Caki2 (cell line): ENCODE measurements at regions not wholly inside any gene's neighbourhood (a gene's known extent, or its start where the extent isn't known, plus 50 kb on each side); places are given as distances from the start of the nearest gene placed in this dataset.

ENCODE experiments used
- DNase-seq: peaks from one replicate; pipeline ENCODE4 v3.0.0-alpha.2; 2015; ENCODE audit warnings: low read depth
- in situ Hi-C: cut with HindIII; loops from 2 replicates; pipeline ENCODE4 v1.10.0; 2016; ENCODE audit warnings: low sequenced_read_pairs, low pct_unique_long_range_greater_than_20kb, mixed read lengths

- no peak for DNase-seq
- in situ Hi-C loops = no loop called here
Observed at GRCh38 chr6:3609388-3609787, 142.1 kb downstream of the PXDC1 start.

DNA sequence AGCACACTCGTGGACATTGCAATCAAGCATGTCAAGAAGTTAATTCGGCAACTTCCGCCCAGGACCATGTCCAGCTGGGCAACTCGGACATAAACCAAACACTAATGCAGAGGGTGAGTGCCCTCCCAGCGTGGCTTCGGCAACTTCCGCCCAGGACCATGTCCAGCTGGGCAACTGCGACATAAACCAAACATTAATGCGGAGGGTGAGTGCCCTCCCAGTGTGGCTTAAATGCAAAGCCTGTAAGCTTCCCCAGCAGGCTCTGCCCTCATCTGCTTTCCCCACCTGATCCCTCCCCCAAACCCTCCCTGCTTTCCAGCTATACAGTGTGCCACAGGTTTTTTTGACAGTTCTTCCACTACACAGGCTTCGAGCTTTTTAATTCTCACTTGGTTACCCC is 143.4 kb downstream of the PXDC1 start:
- in situ Hi-C loops = no loop called here
- no peak for DNase-seq

DNA sequence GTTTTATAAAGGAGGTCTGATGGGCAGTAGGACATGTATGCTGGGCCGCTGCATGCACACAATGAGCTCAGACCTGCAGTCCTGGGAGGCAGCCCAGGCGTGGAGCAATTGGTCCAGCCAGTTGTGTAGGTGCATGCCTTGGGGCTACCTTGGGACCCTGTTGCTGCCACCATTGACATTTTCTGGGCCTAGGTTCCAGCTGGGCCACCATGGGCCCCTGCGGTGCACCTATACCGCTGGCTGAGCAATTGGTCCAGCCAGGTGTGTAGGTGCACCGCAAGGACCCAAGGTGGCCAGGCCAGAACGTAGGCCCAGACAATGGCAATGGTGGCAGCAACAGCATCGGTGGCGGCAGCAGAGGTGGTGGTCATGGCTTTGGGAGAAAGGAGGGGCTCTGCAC is 143.9 kb downstream of the PXDC1 start:
- no peak for DNase-seq
- in situ Hi-C loops = no loop called here

- no peak for DNase-seq
- in situ Hi-C loops = no loop called here
Observed at GRCh38 chr6:3607171-3607570, 144.3 kb downstream of the PXDC1 start.

GRCh38 chr6:3603340-3604130 is 146.7 kb upstream of the SLC22A23 start:
- DNase-seq = no peak
- in situ Hi-C loops = no loop called here

- DNase-seq = no peak
- in situ Hi-C loops = no loop called here
Observed at GRCh38 chr6:3601570-3601969, 144.7 kb upstream of the SLC22A23 start.

DNA sequence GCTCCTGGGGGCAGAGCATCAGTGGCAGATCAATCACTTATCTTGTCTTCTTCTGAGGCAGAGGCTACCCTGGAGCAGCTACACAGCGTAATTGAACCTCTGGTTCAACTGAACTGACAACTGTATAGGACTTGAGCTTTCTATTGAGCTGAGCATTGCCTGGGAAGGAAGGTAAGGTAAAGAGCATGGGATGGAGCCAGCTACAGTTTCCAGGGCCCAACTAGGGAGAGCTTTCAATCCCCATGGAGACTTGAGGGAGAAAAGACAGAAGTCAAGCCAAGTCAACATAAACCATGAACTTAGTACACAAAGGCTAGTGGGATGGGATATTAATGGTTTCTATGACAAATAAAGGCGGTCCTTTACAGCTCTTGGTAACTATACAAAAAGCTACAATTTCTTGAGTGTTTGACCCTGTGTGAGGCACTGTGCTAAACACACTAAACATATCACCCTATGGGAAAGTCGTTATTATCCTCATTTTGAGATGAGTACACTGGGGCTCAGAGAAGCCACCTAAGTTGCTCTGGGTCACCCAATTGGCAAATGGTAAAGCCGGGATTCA is 140.7 kb upstream of the SLC22A23 start:
- in situ Hi-C loops = no loop called here
- no peak for DNase-seq

GRCh38 chr6:3596766-3597165 is 139.9 kb upstream of the SLC22A23 start:
- in situ Hi-C loops = no loop called here
- DNase-seq = no peak

- DNase-seq = no peak
- in situ Hi-C loops = no loop called here
Observed at GRCh38 chr6:3594201-3594600, 137.4 kb upstream of the SLC22A23 start.

- no peak for DNase-seq
- in situ Hi-C loops = no loop called here
Observed at GRCh38 chr6:3593161-3593560, 136.3 kb upstream of the SLC22A23 start.

- in situ Hi-C loops = no loop called here
- peak; percentile 74 for DNase-seq
Observed at GRCh38 chr6:3592371-3592941, 135.6 kb upstream of the SLC22A23 start.

DNA sequence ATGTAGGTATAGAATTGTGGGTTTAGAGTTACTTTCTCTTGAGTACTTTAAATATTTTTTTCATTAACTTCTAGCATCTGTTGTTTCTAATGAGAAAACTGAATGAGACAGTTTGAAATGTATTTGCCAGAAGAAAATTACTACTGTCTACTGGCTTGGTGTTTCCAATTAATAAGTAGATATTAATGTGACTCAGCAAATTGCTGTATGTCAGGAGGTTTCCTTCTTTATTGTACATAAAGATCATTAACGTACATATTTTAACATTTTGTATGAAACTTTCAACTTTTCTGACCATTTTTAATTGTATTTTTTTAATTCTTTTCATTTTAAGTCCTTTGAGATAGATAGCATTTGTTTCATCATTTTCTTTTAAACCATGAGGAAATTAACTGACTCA is 135.1 kb upstream of the SLC22A23 start:
- in situ Hi-C loops = no loop called here
- no peak for DNase-seq

GRCh38 chr6:3587660-3588059 is 130.8 kb upstream of the SLC22A23 start:
- in situ Hi-C loops = no loop called here
- DNase-seq = no peak

GRCh38 chr6:3585320-3585935 is 128.6 kb upstream of the SLC22A23 start:
- in situ Hi-C loops = no loop called here
- no peak for DNase-seq

DNA sequence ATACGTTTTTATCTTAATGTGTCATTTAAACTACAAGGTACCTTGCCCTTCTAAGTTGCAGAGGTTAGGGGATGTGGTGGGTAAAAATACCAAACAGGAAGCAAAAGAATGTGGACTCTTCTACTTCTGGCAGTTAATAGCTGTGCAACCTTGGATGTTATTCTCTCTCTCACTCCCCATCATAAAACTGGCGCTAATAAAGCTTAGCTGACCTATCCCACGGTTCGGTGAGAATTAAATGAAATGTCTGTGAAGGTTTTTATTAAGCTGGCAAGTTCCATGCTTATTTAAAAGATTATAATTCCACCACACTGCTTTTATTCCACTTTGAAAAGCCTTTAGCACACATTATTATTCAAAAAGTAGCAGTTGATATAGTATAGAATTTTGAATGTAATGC is 127.8 kb upstream of the SLC22A23 start:
- in situ Hi-C loops = no loop called here
- DNase-seq = no peak

GRCh38 chr6:3581469-3581868 is 124.6 kb upstream of the SLC22A23 start:
- in situ Hi-C loops = no loop called here
- no peak for DNase-seq

- in situ Hi-C loops = no loop called here
- DNase-seq = no peak
Observed at GRCh38 chr6:3579652-3580175, 122.9 kb upstream of the SLC22A23 start.

GRCh38 chr6:3578981-3579380 is 122.1 kb upstream of the SLC22A23 start:
- in situ Hi-C loops = no loop called here
- DNase-seq = no peak

- DNase-seq = no peak
- in situ Hi-C loops = no loop called here
Observed at GRCh38 chr6:3577517-3577916, 120.7 kb upstream of the SLC22A23 start.
